Thyroid gland (tissue), 4 donors: ENCODE measurements at regions not wholly inside any gene's neighbourhood (a gene's known extent, or its start where the extent isn't known, plus 50 kb on each side); places are given as distances from the start of the nearest gene placed in this dataset.

Experiments used
- DNase-seq, 2 donors: peaks; one replicate each; pipeline ENCODE4 v3.0.0-alpha.2; 2019
- H3K27ac ChIP-seq, 3 donors: fragments of 200-600 bp; sonication (generic); 1 replicate in 2 of 3; 2 replicates in 1 of 3; pipeline ENCODE4 v1.5.1; 2016 to 2019; ENCODE audit warnings: mild to moderate bottlenecking in 1 of 3, moderate library complexity in 1 of 3
- H3K27me3 ChIP-seq: fragments of 200-600 bp; sonication (generic); one replicate; pipeline ENCODE4 v1.5.1; 2019
- H3K36me3 ChIP-seq, 2 donors: fragments of 200-600 bp; sonication (generic); one replicate each; pipeline ENCODE4 v1.5.1; 2016 to 2019
- H3K4me1 ChIP-seq, 2 donors: fragments of 200-600 bp; sonication (generic); one replicate each; pipeline ENCODE4 v1.5.1; 2017 to 2019
- H3K4me3 ChIP-seq, 3 donors: fragments of 200-600 bp; sonication (generic); replicated peaks in 1 of 3; 1 replicate in 2 of 3; 2 replicates in 1 of 3; pipeline ENCODE4 v1.5.1; 2016; ENCODE audit warnings: mild to moderate bottlenecking in 1 of 3
- H3K9me3 ChIP-seq: fragments of 200-600 bp; sonication (generic); one replicate; pipeline ENCODE4 v1.5.1; 2017
- CTCF ChIP-seq, 6 experiments: fragments of 200-600 bp in 3 of 6; fragments of 450-650 bp in 3 of 6; sonication (generic) in 3 of 6; IDR thresholded peaks; one replicate each; pipeline ENCODE4 v1.5.1; 2016 to 2019; ENCODE audit warnings: antibody characterized with exemption in 6 of 6, mild to moderate bottlenecking in 2 of 6, inconsistent platforms in 1 of 6, moderate library complexity in 1 of 6
- POLR2A ChIP-seq, 2 donors: fragments of 450-650 bp; IDR thresholded peaks; one replicate each; pipeline ENCODE4 v1.6.1; 2017; ENCODE audit warnings: antibody characterized with exemption in 2 of 2, mild to moderate bottlenecking in 2 of 2, moderate library complexity in 1 of 2
- WGBS, 2 donors: methylation state at CpG; one replicate each; pipeline ENCODE4 v1.1.5; 2017; 5-methylcytosine and 5-hydroxymethylcytosine counted together
- intact Hi-C: fragments of 100-400 bp; cut with DNase I; formaldehyde crosslinking; loops from one replicate; pipeline ENCODE4 v1.15.1; 2023

- H3K36me3 ChIP-seq, result no peaks in the 10 kb centered on the region
- no peak overlapping the region for H3K27ac ChIP-seq
- no peak for DNase-seq
- 69 to 77% methylated on average over 2 of the region's 2 CpGs for WGBS, 2 donors
- no peak for TF ChIP-seq POLR2A (IDR thresholded peaks at IDR 0.05)
- no peak for TF ChIP-seq CTCF (IDR thresholded peaks at IDR 0.05)
- H3K4me1 ChIP-seq, result peaks cover 0 to 6% of the 10 kb centered on the region in 2 donors
- no peak overlapping the region for H3K4me3 ChIP-seq
- intact Hi-C loops, result no loop called here
- no peaks in the 10 kb centered on the region for H3K9me3 ChIP-seq
- no peaks in the 10 kb centered on the region for H3K27me3 ChIP-seq
Observed at GRCh38 chr5:61268871-61269270, 63.2 kb upstream of the ZSWIM6 start.

DNA sequence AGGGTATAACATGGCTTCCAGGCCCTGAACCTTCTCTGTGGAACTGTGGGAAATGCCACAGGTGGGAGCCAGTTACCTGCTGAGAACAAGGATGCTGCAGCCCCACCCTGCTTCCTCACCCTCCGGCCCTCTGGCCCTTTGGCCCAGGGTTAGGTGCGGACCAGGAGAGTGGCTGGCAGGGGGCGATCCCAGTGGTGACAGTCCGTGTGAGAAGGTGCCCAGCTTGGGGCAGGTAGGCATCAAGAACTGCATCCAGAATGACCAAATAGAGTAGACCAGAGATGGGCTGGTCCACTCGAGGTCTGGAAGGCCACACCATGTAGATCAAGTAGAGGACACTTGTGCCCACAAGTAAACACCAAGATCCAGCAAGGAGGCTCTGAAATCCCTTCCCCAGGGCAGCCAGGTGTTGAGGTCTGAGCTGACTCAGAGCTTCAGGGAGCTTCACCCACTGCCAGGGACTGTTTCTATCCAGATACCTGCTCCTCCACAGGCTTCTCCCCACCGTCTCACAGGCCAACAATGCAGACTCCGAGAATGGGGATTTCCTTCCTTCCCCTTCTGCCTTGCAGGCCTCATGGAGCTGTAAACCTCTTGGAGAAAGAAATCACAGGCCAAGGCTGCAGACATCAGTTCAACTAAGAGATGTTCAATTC lies 61.4 kb upstream of the ZSWIM6 start:
- no peaks in the 10 kb centered on the region for H3K36me3 ChIP-seq
- TF ChIP-seq POLR2A (IDR thresholded peaks at IDR 0.05), result no peak
- no peak for TF ChIP-seq CTCF (IDR thresholded peaks at IDR 0.05)
- H3K4me3 ChIP-seq, result no peak overlapping the region
- no peak overlapping the region for H3K27ac ChIP-seq
- 81 to 94% methylated on average over 5 to 7 of the region's 7 CpGs for WGBS, 2 donors
- intact Hi-C loops, result no loop called here
- no peaks in the 10 kb centered on the region for H3K9me3 ChIP-seq
- H3K27me3 ChIP-seq, result no peaks in the 10 kb centered on the region
- H3K4me1 ChIP-seq, result peaks cover 8 to 11% of the 10 kb centered on the region in 2 donors
- DNase-seq, result no peak

DNA sequence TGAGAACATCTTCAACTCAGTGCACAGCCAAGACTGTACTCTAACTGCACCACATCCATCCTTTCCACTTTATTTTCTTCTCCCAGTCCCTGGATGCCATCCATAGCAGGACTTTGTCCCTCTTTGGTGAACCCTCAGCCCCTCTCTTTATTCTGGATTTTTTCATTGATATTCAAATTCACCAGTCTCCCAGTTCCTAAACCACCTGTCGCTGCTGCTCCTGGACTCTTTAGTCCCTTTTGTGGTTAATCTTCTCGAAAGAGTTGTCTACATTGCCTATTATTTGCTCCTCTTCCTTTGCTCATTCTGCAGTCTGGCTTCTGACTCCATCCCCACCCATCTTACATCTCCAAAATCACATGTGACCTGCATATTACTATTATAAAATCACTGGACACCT lies 59.4 kb upstream of the ZSWIM6 start:
- H3K27ac ChIP-seq, result no peak overlapping the region
- H3K36me3 ChIP-seq, result no peaks in the 10 kb centered on the region
- WGBS, 2 donors, result 93% methylated on average over 2 of the region's 2 CpGs
- H3K9me3 ChIP-seq, result no peaks in the 10 kb centered on the region
- H3K4me3 ChIP-seq, result no peak overlapping the region
- peaks cover 14 to 20% of the 10 kb centered on the region in 2 donors for H3K4me1 ChIP-seq
- TF ChIP-seq CTCF (IDR thresholded peaks at IDR 0.05) (no peak), POLR2A (IDR thresholded peaks at IDR 0.05) (no peak)
- no peaks in the 10 kb centered on the region for H3K27me3 ChIP-seq
- intact Hi-C loops, result no loop called here
- no peak for DNase-seq

- Histone ChIP-seq H3K36me3 (no peaks in the 10 kb centered on the region), H3K9me3 (no peaks in the 10 kb centered on the region)
- intact Hi-C loops, result no loop called here
Observed at GRCh38 chr5:61273279-61273975, 58.6 kb upstream of the ZSWIM6 start.

More at GRCh38 chr5:61273279-61273975, 58.6 kb upstream of the ZSWIM6 start:
- H3K4me1 ChIP-seq, result peaks cover 14 to 20% of the 10 kb centered on the region in 2 donors
- no peak for TF ChIP-seq CTCF (IDR thresholded peaks at IDR 0.05)
- TF ChIP-seq POLR2A (IDR thresholded peaks at IDR 0.05), result no peak
- WGBS, 2 donors, result 92 to 95% methylated on average over 1 of the region's 1 CpG
- no peak overlapping the region for H3K27ac ChIP-seq
- H3K4me3 ChIP-seq, result no peak overlapping the region
- H3K27me3 ChIP-seq, result no peaks in the 10 kb centered on the region
- DNase-seq, result no peak
